Fibroblast of mammary gland (primary cell): ENCODE measurements at regions not wholly inside any gene's neighbourhood (a gene's known extent, or its start where the extent isn't known, plus 50 kb on each side); places are given as distances from the start of the nearest gene placed in this dataset.

Experiments
- DNase-seq: peaks from one replicate; pipeline ENCODE4 v3.0.0-alpha.2; 2010; ENCODE audit warnings: low read depth
- H3K4me3 ChIP-seq: 2 replicates; pipeline ENCODE4 v1.5.1; 2011; ENCODE audit warnings: low read depth, mild to moderate bottlenecking, low read length, moderate library complexity; ENCODE audit not compliant: control insufficient read depth
- CTCF ChIP-seq: conservative IDR thresholded peaks from 2 replicates; pipeline ENCODE4 v1.5.1; 2011; ENCODE audit warnings: low read depth, low read length, inconsistent platforms; ENCODE audit not compliant: control insufficient read depth, insufficient read depth

GRCh38 chr10:118835682-118836326, 81.0 kb upstream of the CACUL1 start:
- no peak overlapping the region for H3K4me3 ChIP-seq
- no peak for TF ChIP-seq CTCF
- DNase-seq, result peak; percentile 63

GRCh38 chr10:118838364-118838763, 83.6 kb upstream of the CACUL1 start:
- no peak overlapping the region for H3K4me3 ChIP-seq
- no peak for TF ChIP-seq CTCF
- DNase-seq, result no peak

DNA sequence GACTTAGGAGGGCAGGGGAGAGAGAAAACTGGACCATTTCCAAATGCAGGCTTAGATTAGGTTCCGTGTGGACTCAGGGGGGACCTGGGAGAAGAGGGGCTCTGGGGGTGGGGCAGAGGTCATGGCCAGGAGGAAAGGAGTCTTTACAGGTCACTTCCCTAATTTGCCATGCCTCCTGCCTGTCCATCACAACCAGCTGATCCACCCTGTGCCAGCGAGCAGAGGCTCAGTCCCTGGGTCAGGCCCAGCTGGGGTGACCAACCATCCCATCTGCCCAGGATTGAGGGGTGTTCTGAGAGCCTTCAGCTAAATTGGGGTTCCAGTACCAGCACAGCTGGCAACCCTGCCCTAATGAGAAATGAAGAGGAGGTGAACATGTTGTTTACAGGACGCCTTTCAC, 84.6 kb upstream of the CACUL1 start:
- H3K4me3 ChIP-seq, result no peak overlapping the region
- no peak for DNase-seq
- TF ChIP-seq CTCF, result no peak

GRCh38 chr10:118840071-118840775, 85.5 kb upstream of the CACUL1 start:
- TF ChIP-seq CTCF, result no peak
- no peak overlapping the region for H3K4me3 ChIP-seq
- peak; percentile 36 for DNase-seq

- no peak for TF ChIP-seq CTCF
- no peak overlapping the region for H3K4me3 ChIP-seq
- DNase-seq, result no peak
These were observed 86.2 kb upstream of the CACUL1 start for GRCh38 chr10:118840776-118841468.

DNA sequence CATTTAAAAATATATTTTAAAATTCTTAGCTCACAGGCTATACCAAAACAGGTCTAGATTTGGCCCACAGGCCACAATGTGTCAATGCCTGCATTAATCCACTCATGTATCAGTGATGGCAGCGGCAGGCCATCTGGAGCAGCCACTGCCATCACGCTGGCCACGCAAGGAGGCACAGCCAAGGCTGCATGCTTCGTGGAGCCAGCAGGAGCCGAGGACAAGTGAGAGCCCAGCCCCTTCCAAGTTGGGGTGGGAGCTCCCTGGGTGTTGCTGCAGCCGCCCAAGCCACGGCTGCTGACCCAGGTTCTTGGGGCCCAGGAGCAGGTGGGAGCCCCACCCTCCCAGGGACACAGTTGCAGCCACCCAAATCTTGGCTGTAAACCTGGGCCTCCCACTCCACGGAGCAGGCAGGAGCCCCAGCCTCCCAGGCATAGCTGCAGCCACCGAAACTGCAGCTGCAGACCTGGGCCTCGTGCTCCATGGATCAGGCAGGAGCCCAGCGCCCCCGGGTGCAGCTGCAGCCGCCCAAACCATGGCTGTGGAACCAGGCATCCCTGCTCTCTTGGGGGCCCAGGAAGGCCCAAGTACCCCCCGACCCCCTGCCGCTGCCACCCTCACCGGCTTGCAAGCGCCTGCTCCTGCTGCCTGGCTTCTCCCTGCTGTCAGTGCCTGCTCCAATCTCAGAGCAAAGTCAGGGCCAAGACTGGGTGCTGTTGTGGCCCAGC, 87.3 kb upstream of the CACUL1 start:
- TF ChIP-seq CTCF, result no peak
- DNase-seq, result no peak
- H3K4me3 ChIP-seq, result no peak overlapping the region
